ENCODE measurements at regions not wholly inside any gene's neighbourhood (a gene's known extent, or its start where the extent isn't known, plus 50 kb on each side); places are given as distances from the start of the nearest gene placed in this dataset.

DNA sequence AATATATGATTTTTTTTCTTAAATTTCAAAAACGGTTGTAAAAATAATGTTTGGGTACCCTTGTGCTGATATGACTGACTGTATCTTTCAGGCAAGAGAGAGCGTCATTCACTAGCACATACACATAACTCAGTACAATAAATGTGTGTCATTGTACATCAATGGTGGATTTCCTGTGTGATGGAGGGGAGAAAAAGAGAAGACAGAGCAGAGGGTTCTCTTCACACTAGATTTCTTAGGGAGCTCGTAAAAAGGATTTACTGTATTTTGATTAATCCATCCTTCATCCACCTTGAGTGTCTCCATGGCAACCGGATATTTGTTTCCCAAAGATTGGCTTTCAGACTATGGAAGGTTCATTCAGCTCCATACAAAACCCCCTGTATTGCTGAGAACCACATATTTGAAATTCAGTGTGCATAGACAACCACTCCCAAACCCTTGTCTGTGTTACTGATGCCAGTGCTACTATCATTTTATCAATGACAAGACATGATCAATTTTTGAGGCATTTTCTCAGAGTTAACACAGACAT lies 150.6 kb downstream of the AKR1D1 start:
- intact Hi-C loops (cut with DNase I), result no loop called here
- TF ChIP-seq, protein P1, sequence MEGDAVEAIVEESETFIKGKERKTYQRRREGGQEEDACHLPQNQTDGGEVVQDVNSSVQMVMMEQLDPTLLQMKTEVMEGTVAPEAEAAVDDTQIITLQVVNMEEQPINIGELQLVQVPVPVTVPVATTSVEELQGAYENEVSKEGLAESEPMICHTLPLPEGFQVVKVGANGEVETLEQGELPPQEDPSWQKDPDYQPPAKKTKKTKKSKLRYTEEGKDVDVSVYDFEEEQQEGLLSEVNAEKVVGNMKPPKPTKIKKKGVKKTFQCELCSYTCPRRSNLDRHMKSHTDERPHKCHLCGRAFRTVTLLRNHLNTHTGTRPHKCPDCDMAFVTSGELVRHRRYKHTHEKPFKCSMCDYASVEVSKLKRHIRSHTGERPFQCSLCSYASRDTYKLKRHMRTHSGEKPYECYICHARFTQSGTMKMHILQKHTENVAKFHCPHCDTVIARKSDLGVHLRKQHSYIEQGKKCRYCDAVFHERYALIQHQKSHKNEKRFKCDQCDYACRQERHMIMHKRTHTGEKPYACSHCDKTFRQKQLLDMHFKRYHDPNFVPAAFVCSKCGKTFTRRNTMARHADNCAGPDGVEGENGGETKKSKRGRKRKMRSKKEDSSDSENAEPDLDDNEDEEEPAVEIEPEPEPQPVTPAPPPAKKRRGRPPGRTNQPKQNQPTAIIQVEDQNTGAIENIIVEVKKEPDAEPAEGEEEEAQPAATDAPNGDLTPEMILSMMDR (IDR thresholded peaks at IDR 0.05), result no peak
- no peak overlapping the region for H3K27ac ChIP-seq
- no peaks in the 10 kb centered on the region for H3K4me1 ChIP-seq
- no peaks in the 10 kb centered on the region for H3K27me3 ChIP-seq (ENCODE audit: insufficient read depth in 3 of 3, low read length in 2 of 3)
- H3K9me3 ChIP-seq, result no peaks in the 10 kb centered on the region
- 70 to 76% (median 72%) methylated on average over 4 of the region's 4 CpGs for WGBS, 3 donors
- no peak for ATAC-seq
- no peak for DNase-seq
- no peaks in the 10 kb centered on the region for H3K36me3 ChIP-seq (ENCODE audit: insufficient read depth in 1 of 2, low read depth in 1 of 2)
- H3K4me3 ChIP-seq, result no peak overlapping the region

DNA sequence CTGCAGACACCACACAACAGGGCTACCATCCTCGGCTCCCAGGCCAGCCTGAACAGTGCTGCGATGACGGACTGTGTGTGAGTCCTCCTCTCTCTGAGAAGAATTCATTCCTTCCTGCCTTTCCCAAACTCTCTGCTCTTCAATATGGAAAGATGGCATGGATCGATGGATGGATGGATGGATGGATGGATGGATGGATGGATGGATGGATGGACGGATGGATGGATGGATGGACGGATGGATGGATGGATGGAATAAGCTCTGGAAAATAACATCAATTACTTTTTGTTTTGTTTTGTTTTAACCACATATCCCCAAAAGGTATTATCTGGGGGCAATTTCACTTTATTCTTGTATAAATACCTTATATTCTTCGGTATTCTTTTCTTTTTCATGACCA lies 151.9 kb downstream of the AKR1D1 start:
- Histone ChIP-seq H3K9me3 (no peaks in the 10 kb centered on the region), H3K36me3 (ENCODE audit: insufficient read depth in 1 of 2, low read depth in 1 of 2) (no peaks in the 10 kb centered on the region), H3K27ac (no peak overlapping the region), H3K27me3 (ENCODE audit: insufficient read depth in 3 of 3, low read length in 2 of 3) (peaks cover 0 to 2% (median 0%) of the 10 kb centered on the region in 3 donors), H3K4me3 (no peak overlapping the region), H3K4me1 (no peaks in the 10 kb centered on the region)
- DNase-seq, result no peak
- no peak for ATAC-seq
- WGBS, 3 donors, result 84 to 90% (median 90%) methylated on average over 7 of the region's 7 CpGs
- intact Hi-C loops (cut with DNase I), result no loop called here
- TF ChIP-seq, protein P1 (IDR thresholded peaks at IDR 0.05), result no peak

DNA sequence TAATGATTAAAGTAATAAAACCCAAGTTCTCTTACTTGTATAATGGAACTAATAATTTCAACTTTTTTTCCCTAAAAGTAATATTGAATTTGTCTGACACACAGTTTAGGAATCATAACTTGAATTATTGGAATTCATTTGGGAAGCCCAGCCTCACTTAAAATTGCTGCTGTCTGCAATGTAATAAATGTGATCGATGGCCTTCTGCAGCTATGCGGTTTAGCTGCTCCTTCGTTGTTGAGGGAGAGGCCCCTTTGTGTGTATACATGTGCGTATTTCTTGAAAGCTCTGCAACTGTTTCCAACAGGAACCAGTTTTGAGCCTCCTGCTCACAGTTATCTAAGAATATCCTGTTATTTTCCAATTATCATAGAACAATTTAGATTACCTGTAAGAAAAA lies 152.5 kb downstream of the AKR1D1 start:
- no peaks in the 10 kb centered on the region for H3K36me3 ChIP-seq (ENCODE audit: insufficient read depth in 1 of 2, low read depth in 1 of 2)
- ATAC-seq, result no peak
- H3K27me3 ChIP-seq (ENCODE audit: insufficient read depth in 3 of 3, low read length in 2 of 3), result peaks cover 0 to 2% (median 0%) of the 10 kb centered on the region in 3 donors
- TF ChIP-seq, protein P1 (IDR thresholded peaks at IDR 0.05), result no peak
- no peak overlapping the region for H3K4me3 ChIP-seq
- H3K9me3 ChIP-seq, result no peaks in the 10 kb centered on the region
- intact Hi-C loops (cut with DNase I), result no loop called here
- H3K4me1 ChIP-seq, result no peaks in the 10 kb centered on the region
- WGBS, 3 donors, result 39 to 46% (median 44%) methylated on average over 4 of the region's 4 CpGs
- H3K27ac ChIP-seq, result no peak overlapping the region
- DNase-seq, result no peak

DNA sequence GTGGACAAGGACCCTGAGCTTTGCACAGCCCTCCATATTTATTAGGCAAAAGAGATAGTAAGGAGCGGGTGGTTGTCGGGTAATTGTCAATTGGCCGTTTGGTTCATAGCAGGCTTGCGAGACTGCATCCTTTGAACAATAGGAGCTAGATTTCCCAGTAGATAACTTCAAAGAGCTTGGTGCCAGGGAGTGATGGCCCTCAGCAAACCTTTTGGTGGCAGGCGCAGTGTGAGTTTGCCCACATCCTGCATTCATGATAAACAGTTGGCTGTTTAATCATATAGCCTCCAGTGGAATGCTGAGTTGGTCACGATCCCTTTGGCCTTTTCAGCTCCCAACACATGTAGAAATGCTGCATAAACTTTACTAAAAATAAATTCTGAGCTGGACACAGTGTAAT lies 156.9 kb downstream of the AKR1D1 start:
- TF ChIP-seq, protein P1 (IDR thresholded peaks at IDR 0.05), result no peak
- ATAC-seq, result no peak
- 93 to 94% (median 93%) methylated on average over 6 of the region's 6 CpGs for WGBS, 3 donors

DNA sequence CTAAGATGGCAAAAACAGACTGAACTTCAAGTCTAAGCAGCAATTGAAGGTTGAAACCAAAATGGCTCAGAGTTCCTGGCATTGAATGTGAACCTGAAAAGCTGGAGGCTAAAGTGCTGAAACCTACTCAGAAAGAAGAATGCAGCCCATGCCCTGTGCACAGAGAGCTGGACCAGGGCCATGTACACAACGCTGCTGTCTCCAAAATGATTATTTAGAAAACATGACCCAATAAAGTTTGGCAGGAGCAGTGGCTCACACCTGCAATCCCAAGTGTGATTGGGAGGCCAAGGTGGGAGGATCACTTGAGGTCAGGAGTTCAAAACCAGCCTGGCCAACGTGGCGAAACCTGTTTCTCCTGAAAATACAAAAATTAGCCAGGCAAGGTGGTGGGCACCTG lies 158.9 kb downstream of the AKR1D1 start:
- Histone ChIP-seq H3K4me3 (no peak overlapping the region), H3K4me1 (no peaks in the 10 kb centered on the region), H3K27ac (no peak overlapping the region), H3K9me3 (peaks cover 3% of the 10 kb centered on the region), H3K27me3 (ENCODE audit: insufficient read depth in 3 of 3, low read length in 2 of 3) (peaks cover 0 to 2% (median 0%) of the 10 kb centered on the region in 3 donors), H3K36me3 (ENCODE audit: insufficient read depth in 1 of 2, low read depth in 1 of 2) (no peaks in the 10 kb centered on the region)
- ATAC-seq, result no peak
- 58 to 66% (median 60%) methylated on average over 3 of the region's 3 CpGs for WGBS, 3 donors
- intact Hi-C loops (cut with DNase I), result no loop called here
- no peak for DNase-seq
- TF ChIP-seq, protein P1 (IDR thresholded peaks at IDR 0.05), result no peak

More for the DNA sequence above, 156.9 kb downstream of the AKR1D1 start:
- Histone ChIP-seq H3K27ac (no peak overlapping the region), H3K4me1 (no peaks in the 10 kb centered on the region), H3K9me3 (no peaks in the 10 kb centered on the region), H3K36me3 (ENCODE audit: insufficient read depth in 1 of 2, low read depth in 1 of 2) (no peaks in the 10 kb centered on the region), H3K4me3 (no peak overlapping the region), H3K27me3 (ENCODE audit: insufficient read depth in 3 of 3, low read length in 2 of 3) (peaks cover 0 to 2% (median 0%) of the 10 kb centered on the region in 3 donors)
- DNase-seq, result no peak
- intact Hi-C loops (cut with DNase I), result no loop called here
